Left lung (tissue), 4 donors: ENCODE measurements at regions not wholly inside any gene's neighbourhood (a gene's known extent, or its start where the extent isn't known, plus 50 kb on each side); places are given as distances from the start of the nearest gene placed in this dataset.

Experiments used
- ATAC-seq: fragments of 200-7000 bp; cut with Tn5 transposase; one replicate; pipeline ENCODE4 v1.9.1; 2020; ENCODE audit warnings: moderate library complexity
- DNase-seq, 4 donors: peaks; one replicate each; pipeline ENCODE4 v3.0.0-alpha.2; 2013 to 2020
- H3K27ac ChIP-seq, 2 donors: fragments of 200-600 bp; sonication (generic) in 1 of 2; one replicate each; pipeline versions ENCODE4 v1.5.0 to v1.8.0; 2020 to 2021
- H3K27me3 ChIP-seq, 2 donors: fragments of 200-600 bp; sonication (generic) in 1 of 2; one replicate each; pipeline versions ENCODE4 v1.5.0 to v1.8.0; 2020 to 2021
- H3K36me3 ChIP-seq, 2 donors: fragments of 200-600 bp; sonication (generic) in 1 of 2; one replicate each; pipeline versions ENCODE4 v1.5.0 to v1.8.0; 2020 to 2021
- H3K4me1 ChIP-seq, 2 donors: fragments of 200-600 bp; one replicate each; pipeline ENCODE4 v1.8.0; 2021
- H3K4me3 ChIP-seq, 2 donors: fragments of 200-600 bp; sonication (generic) in 1 of 2; one replicate each; pipeline versions ENCODE4 v1.5.0 to v1.8.0; 2020 to 2021; ENCODE audit warnings: mild to moderate bottlenecking in 1 of 2
- H3K9me3 ChIP-seq, 2 donors: fragments of 200-600 bp; sonication (generic) in 1 of 2; one replicate each; pipeline versions ENCODE4 v1.5.0 to v1.8.0; 2020 to 2021
- CTCF ChIP-seq, 2 donors: fragments of 200-600 bp; sonication (generic) in 1 of 2; IDR thresholded peaks; one replicate each; pipeline versions ENCODE4 v1.5.0 to v1.8.0; 2021; ENCODE audit warnings: antibody characterized with exemption in 2 of 2
- intact Hi-C, 2 donors: fragments of 100-400 bp; cut with DNase I; formaldehyde crosslinking; loops; one replicate each; pipeline versions ENCODE4 v1.11.2 to v1.14.2; 2022
- donor health status: DM: no; HTN: yes; CAD: no.
- donor health status: DM: no; HTN: no; CAD: no.

DNA sequence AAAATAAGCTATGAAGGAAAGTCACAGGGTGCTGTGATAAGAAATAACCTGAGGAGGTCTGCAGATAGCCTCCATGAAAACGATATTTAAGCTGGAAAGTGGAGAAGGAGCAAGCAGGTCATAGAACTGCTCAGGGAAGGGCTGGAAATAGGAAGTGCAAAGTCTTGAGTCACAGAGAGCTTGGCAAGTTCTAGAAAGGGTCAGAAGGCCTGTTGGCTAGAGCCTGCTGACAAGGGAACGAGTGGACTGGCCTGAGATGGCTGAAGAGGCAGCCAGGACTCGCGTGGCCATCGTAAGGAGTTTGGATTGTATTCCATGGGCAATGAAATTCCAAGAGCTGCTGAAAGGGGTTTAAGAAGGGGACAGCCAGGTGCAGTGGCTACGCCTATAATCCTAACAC lies 64.7 kb upstream of the IL12A start:
- Histone ChIP-seq H3K4me3 (no peak overlapping the region), H3K4me1 (peaks cover 0 to 13% of the 10 kb centered on the region in 2 donors), H3K27ac (no peak overlapping the region), H3K27me3 (no peaks in the 10 kb centered on the region), H3K9me3 (no peaks in the 10 kb centered on the region), H3K36me3 (no peaks in the 10 kb centered on the region)
- peak; percentile 56 for ATAC-seq
- TF ChIP-seq CTCF (IDR thresholded peaks at IDR 0.05): no peak
- intact Hi-C loops: no loop called here
- DNase-seq: peak in 1 of 4 donors; percentile 36

- H3K27ac ChIP-seq: no peak overlapping the region
- no peaks in the 10 kb centered on the region for H3K9me3 ChIP-seq
- no peak for TF ChIP-seq CTCF (IDR thresholded peaks at IDR 0.05)
- ATAC-seq (no peak), DNase-seq (no peak)
- H3K4me1 ChIP-seq: peaks cover 0 to 16% of the 10 kb centered on the region in 2 donors
- H3K27me3 ChIP-seq: no peaks in the 10 kb centered on the region
- no peak overlapping the region for H3K4me3 ChIP-seq
- intact Hi-C loops: no loop called here
- H3K36me3 ChIP-seq: no peaks in the 10 kb centered on the region
Measured at GRCh38 chr3:159924411-159924810, 64.2 kb upstream of the IL12A start.

DNA sequence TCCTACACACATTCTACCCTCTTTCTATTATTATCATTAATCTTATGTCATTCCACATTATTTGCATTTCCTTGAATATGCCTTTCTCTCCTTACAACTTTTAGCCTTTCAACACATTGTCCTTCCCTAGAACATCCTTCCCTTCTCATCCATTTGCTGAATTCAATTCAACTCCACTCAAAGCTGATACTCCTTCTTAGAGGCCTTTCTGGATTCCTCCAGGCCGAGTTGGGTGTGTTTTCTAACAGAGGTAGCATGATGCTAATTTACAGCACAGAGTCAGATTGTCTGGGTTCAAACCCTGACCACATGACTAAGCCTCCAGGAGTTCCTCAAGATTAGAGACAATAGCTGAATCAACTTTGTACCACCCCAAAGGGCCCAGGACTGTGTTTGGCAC lies 63.4 kb upstream of the IL12A start:
- no peak for TF ChIP-seq CTCF (IDR thresholded peaks at IDR 0.05)
- DNase-seq: no peak
- intact Hi-C loops: no loop called here
- Histone ChIP-seq H3K4me3 (no peak overlapping the region), H3K9me3 (no peaks in the 10 kb centered on the region), H3K27ac (no peak overlapping the region), H3K27me3 (no peaks in the 10 kb centered on the region), H3K36me3 (no peaks in the 10 kb centered on the region), H3K4me1 (peaks cover 0 to 16% of the 10 kb centered on the region in 2 donors)
- no peak for ATAC-seq

GRCh38 chr3:159926573-159926972 lies 62.1 kb upstream of the IL12A start:
- Histone ChIP-seq H3K27me3 (no peaks in the 10 kb centered on the region), H3K9me3 (no peaks in the 10 kb centered on the region), H3K36me3 (no peaks in the 10 kb centered on the region), H3K4me3 (no peak overlapping the region), H3K4me1 (peaks cover 0 to 16% of the 10 kb centered on the region in 2 donors), H3K27ac (no peak overlapping the region)
- intact Hi-C loops: no loop called here
- DNase-seq: no peak
- ATAC-seq: no peak
- no peak for TF ChIP-seq CTCF (IDR thresholded peaks at IDR 0.05)

DNA sequence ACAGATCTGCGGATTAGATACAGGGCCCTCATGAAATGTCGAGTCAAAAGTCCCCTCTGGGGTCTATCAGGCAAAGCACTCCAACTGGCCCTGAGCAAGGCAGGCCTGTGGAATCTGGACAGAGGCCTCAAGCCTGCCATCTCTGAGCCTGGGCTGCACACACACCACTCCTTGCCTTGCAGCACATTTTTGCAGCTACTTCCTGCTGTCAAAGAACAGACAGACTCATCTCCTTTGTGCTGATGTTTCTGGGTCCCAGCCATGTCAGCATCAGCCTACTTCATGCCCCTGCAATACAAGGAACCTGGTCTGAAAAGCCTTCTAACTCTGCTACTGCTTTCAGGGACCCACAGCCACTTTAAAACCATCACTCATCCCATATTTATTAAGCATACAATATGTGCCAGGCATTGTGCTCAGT lies 60.6 kb upstream of the IL12A start:
- no peak for TF ChIP-seq CTCF (IDR thresholded peaks at IDR 0.05)
- Histone ChIP-seq H3K4me1 (peaks cover 0 to 16% of the 10 kb centered on the region in 2 donors), H3K9me3 (peaks cover 0 to 3% of the 10 kb centered on the region in 2 donors), H3K27me3 (no peaks in the 10 kb centered on the region), H3K27ac (peak overlapping the region in 1 of 2 donors; percentile 79), H3K36me3 (no peaks in the 10 kb centered on the region), H3K4me3 (no peak overlapping the region)
- no peak for DNase-seq
- ATAC-seq: peak; percentile 16
- intact Hi-C loops: no loop called here
